ENCODE measurements at regions not wholly inside any gene's neighbourhood (a gene's known extent, or its start where the extent isn't known, plus 50 kb on each side); places are given as distances from the start of the nearest gene placed in this dataset.

GRCh38 chr2:122077114-122077513, 321.7 kb downstream of the TSN start:
- H2AFZ ChIP-seq (ENCODE audit: insufficient read depth, low read depth, low read length, poor library complexity, severe bottlenecking), result no peak overlapping the region
- Mint-ChIP-seq H3K27ac (no peak overlapping the region), H3K9me3 (ENCODE audit: insufficient read depth) (no peaks in the 10 kb centered on the region), H3K27me3 (no peaks in the 10 kb centered on the region), H3K4me3 (no peak overlapping the region), H3K4me1 (no peaks in the 10 kb centered on the region)
- intact Hi-C loops (cut with micrococcal nuclease), result no loop called here
- H4K20me1 ChIP-seq (ENCODE audit: control insufficient read depth, insufficient read depth, low read length, poor library complexity, severe bottlenecking), result no peaks in the 10 kb centered on the region
- TF ChIP-seq EZH2 (IDR thresholded peaks at IDR 0.05; ENCODE audit: borderline replicate concordance, insufficient read depth, low read depth, low read length, poor library complexity, severe bottlenecking), result no peak
- TF ChIP-seq, protein P1, sequence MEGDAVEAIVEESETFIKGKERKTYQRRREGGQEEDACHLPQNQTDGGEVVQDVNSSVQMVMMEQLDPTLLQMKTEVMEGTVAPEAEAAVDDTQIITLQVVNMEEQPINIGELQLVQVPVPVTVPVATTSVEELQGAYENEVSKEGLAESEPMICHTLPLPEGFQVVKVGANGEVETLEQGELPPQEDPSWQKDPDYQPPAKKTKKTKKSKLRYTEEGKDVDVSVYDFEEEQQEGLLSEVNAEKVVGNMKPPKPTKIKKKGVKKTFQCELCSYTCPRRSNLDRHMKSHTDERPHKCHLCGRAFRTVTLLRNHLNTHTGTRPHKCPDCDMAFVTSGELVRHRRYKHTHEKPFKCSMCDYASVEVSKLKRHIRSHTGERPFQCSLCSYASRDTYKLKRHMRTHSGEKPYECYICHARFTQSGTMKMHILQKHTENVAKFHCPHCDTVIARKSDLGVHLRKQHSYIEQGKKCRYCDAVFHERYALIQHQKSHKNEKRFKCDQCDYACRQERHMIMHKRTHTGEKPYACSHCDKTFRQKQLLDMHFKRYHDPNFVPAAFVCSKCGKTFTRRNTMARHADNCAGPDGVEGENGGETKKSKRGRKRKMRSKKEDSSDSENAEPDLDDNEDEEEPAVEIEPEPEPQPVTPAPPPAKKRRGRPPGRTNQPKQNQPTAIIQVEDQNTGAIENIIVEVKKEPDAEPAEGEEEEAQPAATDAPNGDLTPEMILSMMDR (IDR thresholded peaks at IDR 0.05), result no peak
- H3K4me1 ChIP-seq (ENCODE audit: control insufficient read depth in 2 of 2, insufficient read depth in 2 of 2, low read length in 2 of 2), result no peaks in the 10 kb centered on the region
- no peak for ATAC-seq (ENCODE audit: low read depth)
- H3K4me2 ChIP-seq (replicated peaks; ENCODE audit: low read depth, low read length, poor library complexity, severe bottlenecking), result no peak overlapping the region
- H3K36me3 ChIP-seq (replicated peaks in 1 of 2; ENCODE audit: control extremely low read depth in 1 of 2, control insufficient read depth in 1 of 2, extremely low read depth in 1 of 2, insufficient read depth in 2 of 2, low read length in 1 of 2), result no peaks in the 10 kb centered on the region
- ChIA-PET POLR2A (no interaction called here), CTCF (no interaction called here)
- H3K27ac ChIP-seq (ENCODE audit: low read length in 2 of 2), result no peak overlapping the region
- no peaks in the 10 kb centered on the region for H3K9me3 ChIP-seq (ENCODE audit: control extremely low read depth in 1 of 3, control insufficient read depth in 2 of 3, insufficient read depth in 1 of 3, low read length in 2 of 3)
- no peak for DNase-seq
- H3K27me3 ChIP-seq (replicated peaks in 1 of 4; ENCODE audit: control extremely low read depth in 1 of 4, control insufficient read depth in 3 of 4, insufficient read depth in 4 of 4, low read length in 3 of 4), result no peaks in the 10 kb centered on the region
- no peak overlapping the region for H3K9ac ChIP-seq (ENCODE audit: low read length)
- WGBS (ENCODE audit: insufficient coverage), result 100% methylated on average over 1 of the region's 3 CpGs
- no peaks in the 10 kb centered on the region for H3K79me2 ChIP-seq (ENCODE audit: control insufficient read depth, insufficient read depth, low read length)
- H3K4me3 ChIP-seq (ENCODE audit: control extremely low read depth in 1 of 5, extremely low read depth in 1 of 5, insufficient read depth in 1 of 5, low read depth in 2 of 5, low read length in 4 of 5), result no peak overlapping the region

- Histone ChIP-seq H3K27me3 (replicated peaks in 1 of 4; ENCODE audit: control extremely low read depth in 1 of 4, control insufficient read depth in 3 of 4, insufficient read depth in 4 of 4, low read length in 3 of 4) (no peaks in the 10 kb centered on the region), H3K79me2 (ENCODE audit: control insufficient read depth, insufficient read depth, low read length) (no peaks in the 10 kb centered on the region), H3K27ac (ENCODE audit: low read length in 2 of 2) (no peak overlapping the region), H3K4me2 (replicated peaks; ENCODE audit: low read depth, low read length, poor library complexity, severe bottlenecking) (no peak overlapping the region), H3K36me3 (replicated peaks in 1 of 2; ENCODE audit: control extremely low read depth in 1 of 2, control insufficient read depth in 1 of 2, extremely low read depth in 1 of 2, insufficient read depth in 2 of 2, low read length in 1 of 2) (no peaks in the 10 kb centered on the region), H3K4me1 (ENCODE audit: control insufficient read depth in 2 of 2, insufficient read depth in 2 of 2, low read length in 2 of 2) (no peaks in the 10 kb centered on the region), H4K20me1 (ENCODE audit: control insufficient read depth, insufficient read depth, low read length, poor library complexity, severe bottlenecking) (no peaks in the 10 kb centered on the region), H3K9ac (ENCODE audit: low read length) (no peak overlapping the region), H2AFZ (ENCODE audit: insufficient read depth, low read depth, low read length, poor library complexity, severe bottlenecking) (no peak overlapping the region), H3K4me3 (ENCODE audit: control extremely low read depth in 1 of 5, extremely low read depth in 1 of 5, insufficient read depth in 1 of 5, low read depth in 2 of 5, low read length in 4 of 5) (no peak overlapping the region), H3K9me3 (ENCODE audit: control extremely low read depth in 1 of 3, control insufficient read depth in 2 of 3, insufficient read depth in 1 of 3, low read length in 2 of 3) (no peaks in the 10 kb centered on the region)
- Mint-ChIP-seq H3K9me3 (ENCODE audit: insufficient read depth) (no peaks in the 10 kb centered on the region), H3K27ac (no peak overlapping the region), H3K27me3 (no peaks in the 10 kb centered on the region), H3K4me1 (no peaks in the 10 kb centered on the region), H3K4me3 (no peak overlapping the region)
- CTCF ChIA-PET, result no interaction called here
- 96% methylated on average over 3 of the region's 4 CpGs for WGBS (ENCODE audit: insufficient coverage)
- no peak for DNase-seq
- no peak for ATAC-seq (ENCODE audit: low read depth)
- TF ChIP-seq, protein P1 (IDR thresholded peaks at IDR 0.05), result no peak
- no peak for TF ChIP-seq EZH2 (IDR thresholded peaks at IDR 0.05; ENCODE audit: borderline replicate concordance, insufficient read depth, low read depth, low read length, poor library complexity, severe bottlenecking)
- intact Hi-C loops (cut with micrococcal nuclease), result no loop called here
- POLR2A ChIA-PET, result no interaction called here
Measured at GRCh38 chr2:122077771-122078170, 322.3 kb downstream of the TSN start.
